HuH-7 (cell line): ENCODE measurements at regions not wholly inside any gene's neighbourhood (a gene's known extent, or its start where the extent isn't known, plus 50 kb on each side); places are given as distances from the start of the nearest gene placed in this dataset.
"Not testable (repeated sequence)": the region's sequence is repeated elsewhere in the genome, so short reads cannot be mapped to it uniquely, and the experiment has no call there.

Experiments used
- DNase-seq: peaks from one replicate; pipeline ENCODE4 v3.0.0; 2011; ENCODE audit warnings: low spot score

GRCh38 chr16:88148078-88148477 lies 196.8 kb downstream of the BANP start:
- not testable (repeated sequence) for DNase-seq

GRCh38 chr16:88148682-88149081 lies 197.4 kb downstream of the BANP start:
- not testable (repeated sequence) for DNase-seq

GRCh38 chr16:88149158-88149603 lies 197.9 kb downstream of the BANP start:
- not testable (repeated sequence) for DNase-seq

- not testable (repeated sequence) for DNase-seq
Observed at GRCh38 chr16:88149663-88150062, 198.4 kb downstream of the BANP start.

- DNase-seq, result not testable (repeated sequence)
Observed at GRCh38 chr16:88150456-88151128, 199.4 kb downstream of the BANP start.

- not testable (repeated sequence) for DNase-seq
Observed at GRCh38 chr16:88151129-88151499, 199.9 kb downstream of the BANP start.

GRCh38 chr16:88151859-88152843 lies 200.9 kb downstream of the BANP start:
- not testable (repeated sequence) for DNase-seq

- DNase-seq, result not testable (repeated sequence)
Observed at GRCh38 chr16:88152879-88153278, 201.6 kb downstream of the BANP start.

GRCh38 chr16:88153516-88153915 lies 202.3 kb downstream of the BANP start:
- not testable (repeated sequence) for DNase-seq

- DNase-seq, result not testable (repeated sequence)
Observed at GRCh38 chr16:88154886-88155285, 203.7 kb downstream of the BANP start.

GRCh38 chr16:88155681-88156080 lies 204.4 kb downstream of the BANP start:
- DNase-seq, result not testable (repeated sequence)

- DNase-seq, result not testable (repeated sequence)
Observed at GRCh38 chr16:88156640-88157283, 205.5 kb downstream of the BANP start.

- DNase-seq, result not testable (repeated sequence)
Observed at GRCh38 chr16:88157686-88158085, 206.5 kb downstream of the BANP start.

GRCh38 chr16:88158256-88159045 lies 207.2 kb downstream of the BANP start:
- DNase-seq, result not testable (repeated sequence)

- DNase-seq, result not testable (repeated sequence)
Observed at GRCh38 chr16:88159046-88159896, 208.0 kb downstream of the BANP start.

- DNase-seq, result not testable (repeated sequence)
Observed at GRCh38 chr16:88159897-88160335, 208.7 kb downstream of the BANP start.

GRCh38 chr16:88161191-88161590 lies 210.0 kb downstream of the BANP start:
- DNase-seq, result not testable (repeated sequence)

- DNase-seq, result not testable (repeated sequence)
Observed at GRCh38 chr16:88161623-88162275, 210.5 kb downstream of the BANP start.

GRCh38 chr16:88162778-88163177 lies 211.5 kb downstream of the BANP start:
- not testable (repeated sequence) for DNase-seq
